HT1080 (cell line): ENCODE measurements at regions not wholly inside any gene's neighbourhood (a gene's known extent, or its start where the extent isn't known, plus 50 kb on each side); places are given as distances from the start of the nearest gene placed in this dataset.
A peak's percentile ranks its signal among the peaks of the same experiment; 100 is the strongest.
"Not testable (repeated sequence)": the region's sequence is repeated elsewhere in the genome, so short reads cannot be mapped to it uniquely, and the experiment has no call there.

ENCODE experiments used
- DNase-seq: peaks from one replicate; pipeline ENCODE4 v3.0.0-alpha.2; 2015; ENCODE audit warnings: low read depth

GRCh38 chr5:60546207-60546606, 153.8 kb downstream of the DEPDC1B start:
- no peak for DNase-seq

GRCh38 chr5:60545551-60545950, 154.4 kb downstream of the DEPDC1B start:
- no peak for DNase-seq

- no peak for DNase-seq
Observed at GRCh38 chr5:60544142-60544541, 155.8 kb downstream of the DEPDC1B start.

- peak; percentile 42 for DNase-seq
Observed at GRCh38 chr5:60541980-60542379, 158.0 kb downstream of the DEPDC1B start.

GRCh38 chr5:60540856-60541805, 158.8 kb downstream of the DEPDC1B start:
- DNase-seq: no peak

GRCh38 chr5:60538955-60539866, 160.8 kb downstream of the DEPDC1B start:
- DNase-seq: no peak

- no peak for DNase-seq
Observed at GRCh38 chr5:60538426-60538825, 161.5 kb downstream of the DEPDC1B start.

- no peak for DNase-seq
Observed at GRCh38 chr5:60535951-60536350, 164.0 kb downstream of the DEPDC1B start.

GRCh38 chr5:60535198-60535597, 164.8 kb downstream of the DEPDC1B start:
- no peak for DNase-seq

GRCh38 chr5:60533789-60534188, 166.2 kb downstream of the DEPDC1B start:
- DNase-seq: no peak

- not testable (repeated sequence) for DNase-seq
Observed at GRCh38 chr5:60532796-60533195, 167.2 kb downstream of the DEPDC1B start.

GRCh38 chr5:60530144-60530848, 169.7 kb downstream of the DEPDC1B start:
- not testable (repeated sequence) for DNase-seq

GRCh38 chr5:60529001-60529400, 171.0 kb downstream of the DEPDC1B start:
- DNase-seq: no peak

GRCh38 chr5:60527072-60527471, 172.9 kb downstream of the DEPDC1B start:
- no peak for DNase-seq

- no peak for DNase-seq
Observed at GRCh38 chr5:60526336-60526875, 173.6 kb downstream of the DEPDC1B start.

GRCh38 chr5:60522292-60522905, 177.6 kb downstream of the DEPDC1B start:
- DNase-seq: peak; percentile 69

- no peak for DNase-seq
Observed at GRCh38 chr5:60521376-60522291, 178.3 kb downstream of the DEPDC1B start.

GRCh38 chr5:60520451-60521227, 179.3 kb downstream of the DEPDC1B start:
- DNase-seq: no peak

GRCh38 chr5:60519372-60519771, 180.6 kb downstream of the DEPDC1B start:
- no peak for DNase-seq
